HEK293 (cell line): ENCODE measurements at regions not wholly inside any gene's neighbourhood (a gene's known extent, or its start where the extent isn't known, plus 50 kb on each side); places are given as distances from the start of the nearest gene placed in this dataset.

Experiments
- CTCF ChIA-PET: fragments of 350-600 bp; formaldehyde crosslinking; extraction: SDS; loops from one replicate; lab custom pipeline; 2021; ENCODE audit warnings: antibody characterized with exemption; lab: Yijun Ruan, JAX
- POLR2A ChIA-PET: fragments of 300-600 bp; formaldehyde crosslinking; extraction: SDS; loops from one replicate; lab custom pipeline; 2020; ENCODE audit warnings: antibody characterized with exemption, inconsistent platforms; lab: Yijun Ruan, JAX
- H3K27ac ChIP-seq: fragments of 200-500 bp; sonication (Bioruptor generic); 2 replicates; pipeline ENCODE4 v1.5.1; 2014; ENCODE audit warnings: low read depth, low read length, control low read depth, inconsistent platforms; ENCODE audit errors: extremely low read depth
- H3K36me3 ChIP-seq, 2 experiments: fragments of 200-500 bp in 1 of 2; sonication (Bioruptor generic) in 1 of 2; 1 replicate in 1 of 2; 2 replicates in 1 of 2; pipeline ENCODE4 v1.5.1; 2014 to 2017; ENCODE audit warnings: inconsistent platforms in 2 of 2, low read length in 2 of 2; ENCODE audit not compliant: control insufficient read depth in 2 of 2, insufficient read depth in 1 of 2
- H3K4me1 ChIP-seq: fragments of 200-500 bp; sonication (Bioruptor generic); 2 replicates; pipeline ENCODE4 v1.5.1; 2014; ENCODE audit warnings: mild to moderate bottlenecking, low read length, inconsistent platforms; ENCODE audit not compliant: control insufficient read depth, insufficient read depth
- H3K4me3 ChIP-seq: 2 replicates; pipeline ENCODE4 v1.5.1; 2011; ENCODE audit warnings: low read depth, mild to moderate bottlenecking, control low read depth, low read length, moderate library complexity
- H3K9me3 ChIP-seq: fragments of 200-500 bp; sonication (Bioruptor generic); 2 replicates; pipeline ENCODE4 v1.5.1; 2014; ENCODE audit warnings: low read depth, low read length, inconsistent platforms; ENCODE audit not compliant: control insufficient read depth, insufficient read depth
- INSM2 ChIP-seq: fragments of 450-650 bp; formaldehyde crosslinking; IDR thresholded peaks from 2 replicates; pipeline ENCODE4 v1.5.1; 2016; ENCODE audit warnings: missing biosample characterization, missing genetic modification characterization
- KLF17 ChIP-seq: fragments of 450-650 bp; formaldehyde crosslinking; IDR thresholded peaks from 2 replicates; pipeline ENCODE4 v1.5.1; 2016; ENCODE audit warnings: missing biosample characterization, missing genetic modification characterization
- MYNN ChIP-seq: fragments of 450-650 bp; formaldehyde crosslinking; IDR thresholded peaks from 2 replicates; pipeline ENCODE4 v1.5.1; 2016; ENCODE audit warnings: missing biosample characterization, missing genetic modification characterization, borderline replicate concordance
- MZF1 ChIP-seq: fragments of 450-650 bp; formaldehyde crosslinking; IDR thresholded peaks from 2 replicates; pipeline ENCODE4 v1.5.1; 2017; ENCODE audit warnings: missing biosample characterization, missing genetic modification characterization, borderline replicate concordance
- PATZ1 ChIP-seq: fragments of 450-650 bp; formaldehyde crosslinking; IDR thresholded peaks from 2 replicates; pipeline ENCODE4 v1.5.1; 2016; ENCODE audit warnings: missing biosample characterization, missing genetic modification characterization
- REST ChIP-seq: fragments of 450-650 bp; formaldehyde crosslinking; IDR thresholded peaks from 2 replicates; pipeline ENCODE4 v1.5.1; 2016; ENCODE audit warnings: missing biosample characterization, missing genetic modification characterization
- ZBTB1 ChIP-seq: fragments of 450-650 bp; formaldehyde crosslinking; IDR thresholded peaks from 2 replicates; pipeline ENCODE4 v1.5.1; 2016; ENCODE audit warnings: missing biosample characterization, missing genetic modification characterization
- ZIC2 ChIP-seq: fragments of 450-650 bp; formaldehyde crosslinking; IDR thresholded peaks from 2 replicates; pipeline ENCODE4 v1.5.1; 2016; ENCODE audit warnings: missing biosample characterization, missing genetic modification characterization
- ZNF266 ChIP-seq: fragments of 450-650 bp; formaldehyde crosslinking; IDR thresholded peaks from 2 replicates; pipeline ENCODE4 v1.5.1; 2016; ENCODE audit warnings: missing biosample characterization, missing genetic modification characterization, low read depth
- ZNF404 ChIP-seq: fragments of 450-650 bp; formaldehyde crosslinking; IDR thresholded peaks from 2 replicates; pipeline ENCODE4 v1.5.1; 2017; ENCODE audit warnings: missing biosample characterization, missing genetic modification characterization
- ZNF501 ChIP-seq: fragments of 450-650 bp; formaldehyde crosslinking; IDR thresholded peaks from 2 replicates; pipeline ENCODE4 v1.5.1; 2016; ENCODE audit warnings: missing biosample characterization, missing genetic modification characterization
- ZNF510 ChIP-seq: fragments of 450-650 bp; formaldehyde crosslinking; IDR thresholded peaks from 2 replicates; pipeline ENCODE4 v1.5.1; 2018; ENCODE audit warnings: mild to moderate bottlenecking, missing genetic modification characterization, missing biosample characterization; ENCODE audit not compliant: insufficient replicate concordance
- ZNF518A ChIP-seq: fragments of 450-650 bp; formaldehyde crosslinking; conservative IDR thresholded peaks from 2 replicates; pipeline ENCODE4 v1.5.1; 2016; ENCODE audit warnings: low read depth, missing biosample characterization, missing genetic modification characterization
- ZNF585B ChIP-seq: fragments of 450-650 bp; formaldehyde crosslinking; IDR thresholded peaks from 2 replicates; pipeline ENCODE4 v1.5.1; 2016; ENCODE audit warnings: missing biosample characterization, missing genetic modification characterization
- ZNF596 ChIP-seq: fragments of 450-650 bp; IDR thresholded peaks from 2 replicates; pipeline ENCODE4 v1.5.0; 2018; ENCODE audit warnings: missing biosample characterization, mild to moderate bottlenecking, missing genetic modification characterization, moderate library complexity
- ZNF660 ChIP-seq: fragments of 450-650 bp; IDR thresholded peaks from 2 replicates; pipeline ENCODE4 v1.5.1; 2018; ENCODE audit warnings: missing biosample characterization, mild to moderate bottlenecking, missing genetic modification characterization
- ZNF677 ChIP-seq: fragments of 450-650 bp; IDR thresholded peaks from 2 replicates; pipeline ENCODE4 v1.5.0; 2018; ENCODE audit warnings: missing biosample characterization, mild to moderate bottlenecking, missing genetic modification characterization, moderate library complexity
- ZNF768 ChIP-seq: fragments of 450-650 bp; formaldehyde crosslinking; IDR thresholded peaks from 2 replicates; pipeline ENCODE4 v1.5.1; 2018; ENCODE audit warnings: missing biosample characterization, mild to moderate bottlenecking, missing genetic modification characterization
- ZNF837 ChIP-seq: fragments of 450-650 bp; formaldehyde crosslinking; IDR thresholded peaks from 2 replicates; pipeline ENCODE4 v1.5.1; 2016; ENCODE audit warnings: missing biosample characterization, missing genetic modification characterization

GRCh38 chr6:134436950-134437349, 119.0 kb upstream of the SGK1 start:
- ChIA-PET CTCF (interaction anchor here (0.6 to 1.2 kb wide), 9 partner anchors 9 to 261 kb away, joined by 3 to 6 read pairs (median 3); no protein-coding TSS in a partner anchor), POLR2A (no interaction called here)
- no peak overlapping the region for H3K4me3 ChIP-seq
- TF ChIP-seq MYNN (no peak), ZNF501 (tag by site-specific recombination) (no peak), MZF1 (tag by site-specific recombination) (no peak), ZIC2 (tag by site-specific recombination) (no peak), REST (tag by site-specific recombination) (no peak), ZNF585B (tag by site-specific recombination) (no peak), ZNF404 (tag by site-specific recombination) (no peak), PATZ1 (tag by site-specific recombination) (no peak), ZNF596 (tag by site-specific recombination) (no peak)
- peaks cover 3% of the 10 kb centered on the region; the same call in 1 of the 2 replicates for H3K4me1 ChIP-seq
- no peak overlapping the region for H3K27ac ChIP-seq
- H3K9me3 ChIP-seq = no peaks in the 10 kb centered on the region
- no peaks in the 10 kb centered on the region for H3K36me3 ChIP-seq

- no peak overlapping the region; the same call in 1 of the 2 replicates for H3K4me3 ChIP-seq
- H3K9me3 ChIP-seq = no peaks in the 10 kb centered on the region
- H3K4me1 ChIP-seq = peaks cover 3% of the 10 kb centered on the region; the same call in 1 of the 2 replicates
- ChIA-PET POLR2A (no interaction called here), CTCF (interaction anchor here (0.7 to 1.2 kb wide), 6 partner anchors 8 to 292 kb away, joined by 3 to 4 read pairs (median 3); no protein-coding TSS in a partner anchor)
- no peaks in the 10 kb centered on the region for H3K36me3 ChIP-seq
- H3K27ac ChIP-seq = no peak overlapping the region
- TF ChIP-seq ZNF660 (tag by site-specific recombination) (peak; percentile 84), ZNF518A (tag by site-specific recombination) (peak; percentile 15; the same call in 1 of the 2 replicates), ZNF768 (tag by site-specific recombination) (peak; percentile 33; the same call in 1 of the 2 replicates), INSM2 (tag by site-specific recombination) (no peak), ZNF510 (tag by site-specific recombination) (no peak), ZNF837 (tag by site-specific recombination) (no peak), ZIC2 (tag by site-specific recombination) (no peak), ZNF677 (tag by site-specific recombination) (no peak), ZNF266 (tag by site-specific recombination) (no peak), KLF17 (tag by site-specific recombination) (no peak), ZBTB1 (tag by site-specific recombination) (no peak)
These were observed 118.4 kb upstream of the SGK1 start for GRCh38 chr6:134436281-134436815.
